Chondrocyte (in vitro differentiated cells): ENCODE measurements at regions not wholly inside any gene's neighbourhood (a gene's known extent, or its start where the extent isn't known, plus 50 kb on each side); places are given as distances from the start of the nearest gene placed in this dataset.

ENCODE experiments used
- DNase-seq: peaks from one replicate; pipeline ENCODE4 v3.0.0; 2021; ENCODE audit warnings: mixed read lengths, low spot score
- H3K27ac Mint-ChIP-seq: one replicate; pipeline ENCODE4 v1.8.0; 2021; ENCODE audit warnings: mild to moderate bottlenecking, moderate library complexity, mixed read lengths; ENCODE audit not compliant: unreplicated experiment
- H3K27me3 Mint-ChIP-seq: 2 replicates; pipeline ENCODE4 v1.8.0; 2021; ENCODE audit warnings: low read depth, mixed read lengths
- H3K36me3 Mint-ChIP-seq: 2 replicates; pipeline ENCODE4 v1.8.0; 2021; ENCODE audit warnings: low read depth, mixed read lengths
- H3K4me1 Mint-ChIP-seq: 2 replicates; pipeline ENCODE4 v1.8.0; 2021; ENCODE audit warnings: low read depth, mild to moderate bottlenecking, mixed read lengths
- H3K4me3 Mint-ChIP-seq: one replicate; pipeline ENCODE4 v1.8.0; 2021; ENCODE audit warnings: mild to moderate bottlenecking, moderate library complexity, mixed read lengths; ENCODE audit not compliant: unreplicated experiment
- H3K9me3 Mint-ChIP-seq: 2 replicates; pipeline ENCODE4 v1.8.0; 2021; ENCODE audit warnings: low read depth, mixed read lengths
- CTCF ChIP-seq: fragments of 200-600 bp; sonication (generic); IDR thresholded peaks from 2 replicates; pipeline ENCODE4 v1.5.0; 2021; ENCODE audit warnings: antibody characterized with exemption, mild to moderate bottlenecking, moderate library complexity

GRCh38 chr11:133713406-133713805, 131.9 kb downstream of the SPATA19 start:
- DNase-seq = no peak
- Mint-ChIP-seq H3K36me3 (no peaks in the 10 kb centered on the region), H3K27me3 (peaks cover 11% of the 10 kb centered on the region), H3K4me1 (no peaks in the 10 kb centered on the region), H3K27ac (no peak overlapping the region), H3K4me3 (no peak overlapping the region), H3K9me3 (no peaks in the 10 kb centered on the region)
- no peak for TF ChIP-seq CTCF

- H3K4me3 Mint-ChIP-seq = no peak overlapping the region
These were observed 133.2 kb downstream of the SPATA19 start for GRCh38 chr11:133712051-133712560.

GRCh38 chr11:133711545-133711944, 133.8 kb downstream of the SPATA19 start:
- Mint-ChIP-seq H3K4me1 (no peaks in the 10 kb centered on the region), H3K27ac (no peak overlapping the region), H3K4me3 (no peak overlapping the region), H3K27me3 (peaks cover 11% of the 10 kb centered on the region), H3K36me3 (no peaks in the 10 kb centered on the region), H3K9me3 (no peaks in the 10 kb centered on the region)
- no peak for TF ChIP-seq CTCF
- DNase-seq = no peak

More at GRCh38 chr11:133712051-133712560, 133.2 kb downstream of the SPATA19 start:
- H3K9me3 Mint-ChIP-seq = no peaks in the 10 kb centered on the region
- H3K36me3 Mint-ChIP-seq = no peaks in the 10 kb centered on the region
- no peak for TF ChIP-seq CTCF
- peaks cover 11% of the 10 kb centered on the region for H3K27me3 Mint-ChIP-seq
- no peak overlapping the region for H3K27ac Mint-ChIP-seq
- no peaks in the 10 kb centered on the region for H3K4me1 Mint-ChIP-seq
- DNase-seq = no peak

- H3K4me3 Mint-ChIP-seq = no peak overlapping the region
- no peak for TF ChIP-seq CTCF
- H3K9me3 Mint-ChIP-seq = no peaks in the 10 kb centered on the region
- H3K4me1 Mint-ChIP-seq = no peaks in the 10 kb centered on the region
- no peak for DNase-seq
- no peaks in the 10 kb centered on the region for H3K36me3 Mint-ChIP-seq
- H3K27ac Mint-ChIP-seq = no peak overlapping the region
- peaks cover 7% of the 10 kb centered on the region for H3K27me3 Mint-ChIP-seq
These were observed 134.6 kb downstream of the SPATA19 start for GRCh38 chr11:133710681-133711240.

- Mint-ChIP-seq H3K9me3 (no peaks in the 10 kb centered on the region), H3K4me3 (no peak overlapping the region), H3K27ac (no peak overlapping the region)
These were observed 135.1 kb downstream of the SPATA19 start for GRCh38 chr11:133710241-133710640.

More at GRCh38 chr11:133710241-133710640, 135.1 kb downstream of the SPATA19 start:
- no peak for TF ChIP-seq CTCF
- no peak for DNase-seq
- Mint-ChIP-seq H3K4me1 (no peaks in the 10 kb centered on the region), H3K27me3 (peaks cover 3% of the 10 kb centered on the region), H3K36me3 (no peaks in the 10 kb centered on the region)
